Mucosa of descending colon (tissue), 3 donors: ENCODE measurements at regions not wholly inside any gene's neighbourhood (a gene's known extent, or its start where the extent isn't known, plus 50 kb on each side); places are given as distances from the start of the nearest gene placed in this dataset.

Experiments
- ATAC-seq: fragments of 200-7000 bp; cut with Tn5 transposase; one replicate; pipeline ENCODE4 v1.9.1; 2020; ENCODE audit warnings: mild to moderate bottlenecking, moderate library complexity
- DNase-seq, 3 donors: peaks; one replicate each; pipeline ENCODE4 v3.0.0-alpha.2; 2020
- H3K36me3 ChIP-seq: fragments of 200-600 bp; one replicate; pipeline ENCODE4 v1.8.0; 2021; ENCODE audit warnings: low read depth, mild to moderate bottlenecking
- H3K4me1 ChIP-seq: fragments of 200-600 bp; one replicate; pipeline ENCODE4 v1.8.0; 2021; ENCODE audit warnings: low read depth, mild to moderate bottlenecking
- H3K4me3 ChIP-seq: fragments of 200-600 bp; one replicate; pipeline ENCODE4 v1.8.0; 2021; ENCODE audit warnings: mild to moderate bottlenecking
- H3K9me3 ChIP-seq: fragments of 200-600 bp; one replicate; pipeline ENCODE4 v1.8.0; 2021; ENCODE audit warnings: mild to moderate bottlenecking
- CTCF ChIP-seq: fragments of 200-600 bp; IDR thresholded peaks from one replicate; pipeline ENCODE4 v1.8.0; 2022; ENCODE audit warnings: antibody characterized with exemption, mild to moderate bottlenecking
- intact Hi-C, 2 donors: fragments of 100-400 bp; cut with DNase I in 1 of 2; cut with micrococcal nuclease in 1 of 2; formaldehyde crosslinking; loops; one replicate each; pipeline versions ENCODE4 v1.11.0 to v1.11.1; 2022; cut with DNase I, micrococcal nuclease
- donor health status: DM: no; HTN: no; CAD: no; lungs with moderate emphysema.
- donor health status: DM: no; HTN: no; CAD: no.
- donor health status: DM: no; HTN: yes; CAD: no.

- DNase-seq (no peak), ATAC-seq (no peak)
- Histone ChIP-seq H3K4me1 (no peaks in the 10 kb centered on the region), H3K4me3 (no peak overlapping the region), H3K9me3 (peaks cover 17% of the 10 kb centered on the region), H3K36me3 (no peaks in the 10 kb centered on the region)
- intact Hi-C loops: no loop called here
- no peak for TF ChIP-seq CTCF
Measured at GRCh38 chr18:11246495-11247300, 97.3 kb upstream of the PIEZO2 start.

- TF ChIP-seq CTCF: no peak
- DNase-seq (no peak), ATAC-seq (no peak)
- Histone ChIP-seq H3K4me3 (no peak overlapping the region), H3K9me3 (peaks cover 12% of the 10 kb centered on the region), H3K36me3 (no peaks in the 10 kb centered on the region), H3K4me1 (no peaks in the 10 kb centered on the region)
- intact Hi-C loops: no loop called here
Measured at GRCh38 chr18:11245879-11246278, 96.5 kb upstream of the PIEZO2 start.

- no peaks in the 10 kb centered on the region for H3K36me3 ChIP-seq
- peaks cover 21% of the 10 kb centered on the region for H3K9me3 ChIP-seq
- TF ChIP-seq CTCF: no peak
- ATAC-seq: no peak
- intact Hi-C loops: no loop called here
- H3K4me3 ChIP-seq: no peak overlapping the region
- no peak for DNase-seq
- no peaks in the 10 kb centered on the region for H3K4me1 ChIP-seq
Measured at GRCh38 chr18:11237484-11237883, 88.1 kb upstream of the PIEZO2 start.

GRCh38 chr18:11237066-11237465, 87.7 kb upstream of the PIEZO2 start:
- intact Hi-C loops: no loop called here
- Histone ChIP-seq H3K4me1 (no peaks in the 10 kb centered on the region), H3K9me3 (peaks cover 21% of the 10 kb centered on the region), H3K4me3 (no peak overlapping the region), H3K36me3 (no peaks in the 10 kb centered on the region)
- ATAC-seq (no peak), DNase-seq (no peak)
- no peak for TF ChIP-seq CTCF

- no peaks in the 10 kb centered on the region for H3K36me3 ChIP-seq
- DNase-seq: no peak
- no peaks in the 10 kb centered on the region for H3K4me1 ChIP-seq
- no peak for TF ChIP-seq CTCF
- no peak overlapping the region for H3K4me3 ChIP-seq
- ATAC-seq: no peak
- no peaks in the 10 kb centered on the region for H3K9me3 ChIP-seq
- intact Hi-C loops: no loop called here
Measured at GRCh38 chr18:11224153-11224552, 74.8 kb upstream of the PIEZO2 start.
